ENCODE measurements at regions not wholly inside any gene's neighbourhood (a gene's known extent, or its start where the extent isn't known, plus 50 kb on each side); places are given as distances from the start of the nearest gene placed in this dataset.

DNA sequence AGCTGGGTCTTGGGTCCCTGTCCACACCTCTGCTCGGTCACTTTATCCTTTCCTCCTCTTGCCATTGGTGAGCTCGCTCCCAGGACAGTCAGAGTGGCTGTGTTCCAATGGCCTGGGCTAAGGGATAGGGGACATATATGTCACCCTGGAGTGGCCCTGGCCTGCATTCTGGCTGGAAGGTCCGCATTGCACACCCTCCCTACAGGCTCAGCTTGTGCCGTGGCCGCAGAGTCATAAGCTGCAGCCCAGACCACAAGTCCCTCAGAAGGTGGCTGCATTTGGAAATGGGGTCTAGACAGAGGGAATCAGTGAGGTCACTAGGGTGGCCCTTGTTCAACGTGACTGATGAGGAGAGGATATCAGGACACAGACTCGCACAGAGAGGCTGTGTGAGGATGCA is 363.8 kb upstream of the SHH start:
- no peak overlapping the region for H3K4me3 ChIP-seq (ENCODE audit: insufficient read length, low read depth)
- no peaks in the 10 kb centered on the region for H3K9me3 ChIP-seq (ENCODE audit: insufficient read depth, low read length)
- no peaks in the 10 kb centered on the region for H3K4me1 ChIP-seq (ENCODE audit: insufficient read depth, insufficient read length)
- no peak for TF ChIP-seq ZNF274 (IDR thresholded peaks at IDR 0.05; ENCODE audit: low read depth, low read length)
- no peak for TF ChIP-seq SUZ12 (IDR thresholded peaks at IDR 0.05; ENCODE audit: extremely low read depth, insufficient read depth, insufficient read length)
- TF ChIP-seq YY1 (IDR thresholded peaks at IDR 0.05; ENCODE audit: insufficient read depth, insufficient read length) = no peak
- DNase-seq (ENCODE audit: low read depth, low spot score) = no peak
- H3K36me3 ChIP-seq (ENCODE audit: insufficient read depth, insufficient read length, low read length) = no peaks in the 10 kb centered on the region
- H3K27me3 ChIP-seq (ENCODE audit: insufficient read depth, insufficient read length) = no peaks in the 10 kb centered on the region
- H3K9ac ChIP-seq (ENCODE audit: insufficient read length, low read depth) = no peak overlapping the region

DNA sequence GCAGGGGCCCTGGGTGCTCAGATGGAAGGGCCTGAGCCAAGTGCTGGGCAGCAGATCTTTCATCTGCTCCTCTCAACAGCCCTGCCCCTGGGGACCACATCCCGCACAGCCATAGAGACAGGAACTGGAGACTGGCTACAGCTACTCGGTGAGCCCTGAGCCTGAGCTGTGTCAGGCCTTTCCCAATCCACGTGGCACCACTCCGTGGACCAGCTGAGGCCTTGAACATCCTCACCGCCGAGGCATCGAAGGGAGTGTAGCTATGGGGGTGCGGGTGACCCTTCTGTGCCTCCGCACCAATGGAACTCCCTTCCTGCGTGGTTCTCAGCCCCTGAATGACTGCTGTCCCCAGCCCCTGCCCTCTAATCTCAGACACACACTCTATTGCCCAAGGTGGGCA is 362.7 kb upstream of the SHH start:
- Histone ChIP-seq H3K9me3 (ENCODE audit: insufficient read depth, low read length) (no peaks in the 10 kb centered on the region), H3K36me3 (ENCODE audit: insufficient read depth, insufficient read length, low read length) (no peaks in the 10 kb centered on the region), H3K4me1 (ENCODE audit: insufficient read depth, insufficient read length) (no peaks in the 10 kb centered on the region), H3K9ac (ENCODE audit: insufficient read length, low read depth) (no peak overlapping the region), H3K27me3 (ENCODE audit: insufficient read depth, insufficient read length) (no peaks in the 10 kb centered on the region), H3K4me3 (ENCODE audit: insufficient read length, low read depth) (no peak overlapping the region)
- TF ChIP-seq SUZ12 (IDR thresholded peaks at IDR 0.05; ENCODE audit: extremely low read depth, insufficient read depth, insufficient read length) = no peak
- TF ChIP-seq YY1 (IDR thresholded peaks at IDR 0.05; ENCODE audit: insufficient read depth, insufficient read length) = no peak
- no peak for TF ChIP-seq ZNF274 (IDR thresholded peaks at IDR 0.05; ENCODE audit: low read depth, low read length)
- DNase-seq (ENCODE audit: low read depth, low spot score) = no peak

GRCh38 chr7:156174428-156174827 is 362.2 kb upstream of the SHH start:
- no peak overlapping the region for H3K4me3 ChIP-seq (ENCODE audit: insufficient read length, low read depth)
- no peaks in the 10 kb centered on the region for H3K27me3 ChIP-seq (ENCODE audit: insufficient read depth, insufficient read length)
- no peak for TF ChIP-seq ZNF274 (IDR thresholded peaks at IDR 0.05; ENCODE audit: low read depth, low read length)
- TF ChIP-seq YY1 (IDR thresholded peaks at IDR 0.05; ENCODE audit: insufficient read depth, insufficient read length) = no peak
- TF ChIP-seq SUZ12 (IDR thresholded peaks at IDR 0.05; ENCODE audit: extremely low read depth, insufficient read depth, insufficient read length) = no peak
- no peaks in the 10 kb centered on the region for H3K9me3 ChIP-seq (ENCODE audit: insufficient read depth, low read length)
- no peaks in the 10 kb centered on the region for H3K36me3 ChIP-seq (ENCODE audit: insufficient read depth, insufficient read length, low read length)
- DNase-seq (ENCODE audit: low read depth, low spot score) = no peak
- H3K4me1 ChIP-seq (ENCODE audit: insufficient read depth, insufficient read length) = no peaks in the 10 kb centered on the region
- H3K9ac ChIP-seq (ENCODE audit: insufficient read length, low read depth) = no peak overlapping the region

- TF ChIP-seq YY1 (IDR thresholded peaks at IDR 0.05; ENCODE audit: insufficient read depth, insufficient read length) = no peak
- no peak for TF ChIP-seq ZNF274 (IDR thresholded peaks at IDR 0.05; ENCODE audit: low read depth, low read length)
- TF ChIP-seq SUZ12 (IDR thresholded peaks at IDR 0.05; ENCODE audit: extremely low read depth, insufficient read depth, insufficient read length) = no peak
- Histone ChIP-seq H3K36me3 (ENCODE audit: insufficient read depth, insufficient read length, low read length) (no peaks in the 10 kb centered on the region), H3K9me3 (ENCODE audit: insufficient read depth, low read length) (no peaks in the 10 kb centered on the region), H3K27me3 (ENCODE audit: insufficient read depth, insufficient read length) (no peaks in the 10 kb centered on the region), H3K4me3 (ENCODE audit: insufficient read length, low read depth) (no peak overlapping the region), H3K9ac (ENCODE audit: insufficient read length, low read depth) (no peak overlapping the region), H3K4me1 (ENCODE audit: insufficient read depth, insufficient read length) (no peaks in the 10 kb centered on the region)
- DNase-seq (ENCODE audit: low read depth, low spot score) = no peak
Measured at GRCh38 chr7:156173748-156174353, 361.6 kb upstream of the SHH start.

DNA sequence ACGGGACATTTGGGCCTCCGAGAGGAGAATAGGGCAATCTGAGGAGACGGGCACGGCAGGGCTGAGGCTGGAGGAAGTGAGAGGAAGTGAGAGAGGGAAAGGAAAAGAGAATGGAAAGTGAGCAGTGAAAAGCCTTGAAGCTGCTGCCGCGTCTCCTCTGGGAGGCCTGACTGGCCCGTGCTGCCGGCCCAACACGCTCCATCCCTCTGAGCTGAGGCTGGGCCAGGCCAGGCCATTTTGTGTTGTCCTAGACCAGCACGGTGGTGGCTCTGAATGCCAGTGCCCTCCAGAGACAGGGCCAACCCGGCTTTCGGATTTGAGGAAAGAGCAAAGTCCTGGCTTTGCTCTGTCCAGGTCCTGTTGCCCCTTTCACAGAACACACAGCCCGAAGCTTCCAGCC is 361.1 kb upstream of the SHH start:
- H3K4me1 ChIP-seq (ENCODE audit: insufficient read depth, insufficient read length) = no peaks in the 10 kb centered on the region
- no peaks in the 10 kb centered on the region for H3K9me3 ChIP-seq (ENCODE audit: insufficient read depth, low read length)
- no peak for TF ChIP-seq YY1 (IDR thresholded peaks at IDR 0.05; ENCODE audit: insufficient read depth, insufficient read length)
- no peak for TF ChIP-seq ZNF274 (IDR thresholded peaks at IDR 0.05; ENCODE audit: low read depth, low read length)
- no peak for TF ChIP-seq SUZ12 (IDR thresholded peaks at IDR 0.05; ENCODE audit: extremely low read depth, insufficient read depth, insufficient read length)
- no peak overlapping the region for H3K9ac ChIP-seq (ENCODE audit: insufficient read length, low read depth)
- DNase-seq (ENCODE audit: low read depth, low spot score) = no peak
- no peaks in the 10 kb centered on the region for H3K36me3 ChIP-seq (ENCODE audit: insufficient read depth, insufficient read length, low read length)
- H3K4me3 ChIP-seq (ENCODE audit: insufficient read length, low read depth) = no peak overlapping the region
- H3K27me3 ChIP-seq (ENCODE audit: insufficient read depth, insufficient read length) = no peaks in the 10 kb centered on the region

DNA sequence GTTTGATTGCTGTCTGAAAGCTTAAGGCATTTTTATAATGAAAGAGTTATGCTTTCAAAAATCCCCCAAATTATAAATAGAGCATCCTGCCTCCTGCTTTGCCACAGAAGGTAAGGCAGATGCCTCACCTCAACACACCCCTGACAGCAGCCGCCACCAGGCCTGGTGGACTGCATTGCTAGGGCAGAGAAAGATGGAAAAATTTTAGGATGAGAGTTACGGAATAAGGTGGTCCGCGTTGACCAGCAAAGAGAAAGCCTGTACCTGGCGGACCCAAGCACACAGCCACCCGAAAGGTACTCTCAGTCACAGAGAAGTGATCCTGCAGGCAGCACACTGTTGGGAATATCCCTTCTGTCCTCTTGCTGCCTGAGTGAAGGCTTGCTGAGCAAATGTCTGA is 360.4 kb upstream of the SHH start:
- Histone ChIP-seq H3K9ac (ENCODE audit: insufficient read length, low read depth) (no peak overlapping the region), H3K36me3 (ENCODE audit: insufficient read depth, insufficient read length, low read length) (no peaks in the 10 kb centered on the region), H3K27me3 (ENCODE audit: insufficient read depth, insufficient read length) (no peaks in the 10 kb centered on the region), H3K4me3 (ENCODE audit: insufficient read length, low read depth) (no peak overlapping the region), H3K9me3 (ENCODE audit: insufficient read depth, low read length) (no peaks in the 10 kb centered on the region), H3K4me1 (ENCODE audit: insufficient read depth, insufficient read length) (no peaks in the 10 kb centered on the region)
- TF ChIP-seq ZNF274 (IDR thresholded peaks at IDR 0.05; ENCODE audit: low read depth, low read length) (no peak), YY1 (IDR thresholded peaks at IDR 0.05; ENCODE audit: insufficient read depth, insufficient read length) (no peak), SUZ12 (IDR thresholded peaks at IDR 0.05; ENCODE audit: extremely low read depth, insufficient read depth, insufficient read length) (no peak)
- no peak for DNase-seq (ENCODE audit: low read depth, low spot score)

DNA sequence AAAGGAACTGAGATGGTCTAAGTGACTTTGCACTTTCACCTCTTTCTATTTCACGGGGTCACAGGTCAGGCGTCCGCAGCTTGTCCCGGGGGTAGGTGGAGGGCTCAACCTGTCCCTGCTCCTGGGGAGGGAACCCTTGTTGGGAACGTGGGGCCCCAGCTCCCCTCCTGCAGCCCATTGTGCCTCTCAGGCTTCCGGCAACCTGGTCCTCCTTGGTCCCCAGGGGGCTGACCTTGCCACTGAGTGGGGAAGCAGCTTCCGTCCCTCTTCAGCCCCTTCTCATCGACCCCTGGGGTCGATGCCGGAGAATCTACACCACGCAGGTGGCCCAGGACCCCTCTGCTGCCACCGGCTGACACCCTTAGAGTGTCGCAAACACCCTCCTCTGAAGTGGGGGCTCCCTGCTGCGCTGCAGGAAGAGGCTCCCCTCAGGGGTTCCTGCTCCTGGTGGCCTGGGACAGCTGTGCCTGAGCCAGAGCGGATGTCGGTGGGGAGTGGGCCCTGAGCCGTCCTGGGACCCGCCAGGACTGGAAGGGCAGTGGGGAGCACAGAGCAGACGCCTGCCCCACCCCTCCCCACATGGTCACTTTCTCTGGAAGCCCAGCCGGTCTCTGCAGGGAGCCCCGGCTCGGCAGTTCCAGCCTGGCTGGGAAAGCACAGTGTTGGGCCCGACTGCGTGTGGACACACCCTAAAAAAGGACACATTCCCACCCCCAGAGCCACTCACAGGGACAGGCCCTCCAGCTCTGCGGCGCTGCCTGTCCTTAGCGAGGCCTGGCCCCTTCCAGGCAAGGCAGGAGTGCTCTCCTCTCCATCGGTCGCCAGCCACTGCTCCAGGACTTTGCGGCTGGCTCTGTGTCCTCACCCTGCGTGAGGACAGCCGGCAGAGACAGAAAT is 357.5 kb upstream of the SHH start:
- no peak overlapping the region for H3K4me3 ChIP-seq (ENCODE audit: insufficient read length, low read depth)
- DNase-seq (ENCODE audit: low read depth, low spot score) = no peak
- TF ChIP-seq ZNF274 (IDR thresholded peaks at IDR 0.05; ENCODE audit: low read depth, low read length) (no peak), SUZ12 (IDR thresholded peaks at IDR 0.05; ENCODE audit: extremely low read depth, insufficient read depth, insufficient read length) (no peak), YY1 (IDR thresholded peaks at IDR 0.05; ENCODE audit: insufficient read depth, insufficient read length) (no peak)
- no peaks in the 10 kb centered on the region for H3K4me1 ChIP-seq (ENCODE audit: insufficient read depth, insufficient read length)
- no peak overlapping the region for H3K9ac ChIP-seq (ENCODE audit: insufficient read length, low read depth)
- no peaks in the 10 kb centered on the region for H3K9me3 ChIP-seq (ENCODE audit: insufficient read depth, low read length)
- H3K36me3 ChIP-seq (ENCODE audit: insufficient read depth, insufficient read length, low read length) = no peaks in the 10 kb centered on the region
- H3K27me3 ChIP-seq (ENCODE audit: insufficient read depth, insufficient read length) = no peaks in the 10 kb centered on the region
